Right lobe of liver (tissue), 6 donors: ENCODE measurements at regions not wholly inside any gene's neighbourhood (a gene's known extent, or its start where the extent isn't known, plus 50 kb on each side); places are given as distances from the start of the nearest gene placed in this dataset.
"Not testable (repeated sequence)": the region's sequence is repeated elsewhere in the genome, so short reads cannot be mapped to it uniquely, and the experiment has no call there.

Experiments
- ATAC-seq, 4 donors: fragments of 200-7000 bp; cut with Tn5 transposase; one replicate each; pipeline ENCODE4 v1.9.1; 2020; ENCODE audit warnings: mild to moderate bottlenecking in 4 of 4, moderate library complexity in 4 of 4
- DNase-seq, 3 donors: peaks; one replicate each; pipeline ENCODE4 v3.0.0-alpha.2; 2020
- H3K27ac ChIP-seq, 3 donors: fragments of 200-600 bp; one replicate each; pipeline ENCODE4 v1.8.0; 2022
- H3K27me3 ChIP-seq, 2 donors: fragments of 200-600 bp; one replicate each; pipeline ENCODE4 v1.8.0; 2022
- H3K36me3 ChIP-seq, 4 donors: fragments of 200-600 bp; sonication (generic) in 1 of 4; one replicate each; pipeline versions ENCODE4 v1.5.1 to v1.8.0; 2017 to 2022; ENCODE audit warnings: control low read depth in 1 of 4
- H3K4me1 ChIP-seq, 4 donors: fragments of 200-600 bp; sonication (generic) in 1 of 4; one replicate each; pipeline versions ENCODE4 v1.5.1 to v1.8.0; 2017 to 2022; ENCODE audit warnings: control low read depth in 1 of 4
- H3K4me3 ChIP-seq, 3 donors: fragments of 200-600 bp; one replicate each; pipeline ENCODE4 v1.8.0; 2022
- H3K9me3 ChIP-seq, 4 donors: fragments of 200-600 bp; sonication (generic) in 1 of 4; one replicate each; pipeline versions ENCODE4 v1.5.1 to v1.8.0; 2017 to 2022; ENCODE audit warnings: control low read depth in 1 of 4
- POLR2A ChIP-seq: fragments of 450-650 bp; IDR thresholded peaks from one replicate; pipeline ENCODE4 v1.6.1; 2017; ENCODE audit warnings: antibody characterized with exemption, mild to moderate bottlenecking
- WGBS: methylation state at CpG from one replicate; pipeline ENCODE4 v1.1.6; 2018; ENCODE audit warnings: low coverage, low lambda C conversion rate; ENCODE audit not compliant: insufficient coverage; ENCODE audit errors: missing lambda C conversion rate; 5-methylcytosine and 5-hydroxymethylcytosine counted together
- intact Hi-C, 2 donors: fragments of 100-400 bp; cut with DNase I; formaldehyde crosslinking; loops; one replicate each; pipeline versions ENCODE4 v1.11.2 to v1.14.1; 2022
- TF ChIP-seq, protein P1 (sequence below), 4 donors: fragments of 200-600 bp in 3 of 4; fragments of 450-650 bp in 1 of 4; IDR thresholded peaks; one replicate each; pipeline versions ENCODE4 v1.5.1 to v1.8.0; 2016 to 2022; ENCODE audit warnings: antibody characterized with exemption in 4 of 4, mild to moderate bottlenecking in 2 of 4
- donor health status: DM: no; HTN: yes; CAD: no.
- donor health status: DM: no; HTN: no; CAD: no.
- donor health status: DM: no; HTN: no; CAD: no.
- donor health status: DM: no; HTN: yes; CAD: no.
- donor health status: DM: no; HTN: yes; CAD: no.

- H3K36me3 ChIP-seq: no peaks in the 10 kb centered on the region
- no peaks in the 10 kb centered on the region for H3K9me3 ChIP-seq
- WGBS: 46% methylated on average over 3 of the region's 14 CpGs
- no peaks in the 10 kb centered on the region for H3K4me1 ChIP-seq
- DNase-seq: no peak
- no peak overlapping the region for H3K27ac ChIP-seq
- TF ChIP-seq, protein P1, sequence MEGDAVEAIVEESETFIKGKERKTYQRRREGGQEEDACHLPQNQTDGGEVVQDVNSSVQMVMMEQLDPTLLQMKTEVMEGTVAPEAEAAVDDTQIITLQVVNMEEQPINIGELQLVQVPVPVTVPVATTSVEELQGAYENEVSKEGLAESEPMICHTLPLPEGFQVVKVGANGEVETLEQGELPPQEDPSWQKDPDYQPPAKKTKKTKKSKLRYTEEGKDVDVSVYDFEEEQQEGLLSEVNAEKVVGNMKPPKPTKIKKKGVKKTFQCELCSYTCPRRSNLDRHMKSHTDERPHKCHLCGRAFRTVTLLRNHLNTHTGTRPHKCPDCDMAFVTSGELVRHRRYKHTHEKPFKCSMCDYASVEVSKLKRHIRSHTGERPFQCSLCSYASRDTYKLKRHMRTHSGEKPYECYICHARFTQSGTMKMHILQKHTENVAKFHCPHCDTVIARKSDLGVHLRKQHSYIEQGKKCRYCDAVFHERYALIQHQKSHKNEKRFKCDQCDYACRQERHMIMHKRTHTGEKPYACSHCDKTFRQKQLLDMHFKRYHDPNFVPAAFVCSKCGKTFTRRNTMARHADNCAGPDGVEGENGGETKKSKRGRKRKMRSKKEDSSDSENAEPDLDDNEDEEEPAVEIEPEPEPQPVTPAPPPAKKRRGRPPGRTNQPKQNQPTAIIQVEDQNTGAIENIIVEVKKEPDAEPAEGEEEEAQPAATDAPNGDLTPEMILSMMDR (IDR thresholded peaks at IDR 0.05): no peak
- TF ChIP-seq POLR2A: no peak
- intact Hi-C loops: no loop called here
- H3K4me3 ChIP-seq: no peak overlapping the region
- no peak for ATAC-seq
- no peaks in the 10 kb centered on the region for H3K27me3 ChIP-seq
These were observed 1907.6 kb upstream of the DEFB115 start for GRCh38 chr20:29349836-29350235.

DNA sequence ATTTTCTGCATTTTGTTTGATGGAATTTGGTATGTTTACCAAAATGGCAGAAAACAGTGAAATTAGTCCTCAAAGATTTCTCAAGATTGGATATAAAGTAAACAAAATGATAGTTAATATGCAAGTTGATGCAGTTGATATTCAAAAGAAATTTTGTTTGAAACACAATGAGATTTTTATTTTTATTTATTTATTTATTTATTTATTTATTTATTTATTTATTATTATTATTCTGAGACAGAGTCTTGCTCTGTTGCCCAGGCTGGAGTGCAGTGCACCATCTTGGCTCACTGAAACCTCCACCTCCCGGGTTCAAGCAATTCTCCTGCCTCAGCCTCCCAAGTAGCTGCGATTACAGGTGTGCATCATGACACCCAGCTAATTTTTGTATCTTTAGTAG, 1881.5 kb upstream of the DEFB115 start:
- H3K9me3 ChIP-seq, ATAC-seq, H3K27me3 ChIP-seq, H3K27ac ChIP-seq, H3K36me3 ChIP-seq, H3K4me1 ChIP-seq, DNase-seq, intact Hi-C loops, H3K4me3 ChIP-seq: not testable (repeated sequence)
- 46% methylated on average over 2 of the region's 2 CpGs for WGBS

- intact Hi-C loops, DNase-seq, ATAC-seq, H3K4me1 ChIP-seq, H3K27ac ChIP-seq, H3K4me3 ChIP-seq, H3K9me3 ChIP-seq, H3K27me3 ChIP-seq, H3K36me3 ChIP-seq: not testable (repeated sequence)
- WGBS: 40% methylated on average over 9 of the region's 9 CpGs
These were observed 1864.6 kb upstream of the DEFB115 start for GRCh38 chr20:29392853-29393252.

GRCh38 chr20:29408034-29408695, 1849.3 kb upstream of the DEFB115 start:
- Histone ChIP-seq H3K9me3 (no peaks in the 10 kb centered on the region), H3K36me3 (no peaks in the 10 kb centered on the region), H3K4me3 (no peak overlapping the region), H3K4me1 (no peaks in the 10 kb centered on the region), H3K27me3 (no peaks in the 10 kb centered on the region), H3K27ac (no peak overlapping the region)
- DNase-seq (no peak), ATAC-seq (peak in 2 of 4 donors; percentile 22 to 27)
- intact Hi-C loops: no loop called here
- WGBS: 52% methylated on average over 24 of the region's 40 CpGs
- TF ChIP-seq, protein P1 (IDR thresholded peaks at IDR 0.05): no peak
- no peak for TF ChIP-seq POLR2A

- H3K36me3 ChIP-seq, intact Hi-C loops, H3K27me3 ChIP-seq, H3K4me1 ChIP-seq, H3K27ac ChIP-seq, DNase-seq, H3K9me3 ChIP-seq, ATAC-seq, H3K4me3 ChIP-seq: not testable (repeated sequence)
- WGBS: 55% methylated on average over 17 of the region's 17 CpGs
These were observed 1848.8 kb upstream of the DEFB115 start for GRCh38 chr20:29408707-29409106.

DNA sequence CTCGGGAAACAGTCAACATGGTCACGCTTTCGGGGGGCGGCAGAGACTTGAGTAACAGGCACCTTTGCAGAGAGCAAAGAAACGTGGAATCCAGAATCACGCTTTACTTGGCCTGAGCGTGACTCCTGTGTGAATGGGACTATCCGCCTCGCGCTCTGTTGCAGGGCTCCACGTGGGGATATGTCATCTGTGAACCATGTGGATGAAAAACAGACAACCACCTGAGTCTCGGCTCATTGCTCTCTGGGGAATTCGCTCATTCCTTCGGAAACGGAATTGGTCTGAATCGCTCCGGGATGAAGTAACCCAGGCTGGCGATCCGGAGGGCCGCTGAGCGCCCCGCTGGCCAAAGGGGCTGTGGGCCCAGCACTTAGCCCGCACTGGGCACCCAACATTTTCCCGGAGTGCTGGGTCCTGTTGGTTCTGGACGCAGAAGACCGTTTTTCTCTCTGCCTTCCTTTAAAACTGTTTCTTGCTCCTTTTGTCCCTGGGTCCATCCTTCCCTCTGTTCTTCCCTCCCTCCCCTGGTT, 1848.2 kb upstream of the DEFB115 start:
- ATAC-seq, intact Hi-C loops, H3K27ac ChIP-seq, H3K27me3 ChIP-seq, DNase-seq, H3K9me3 ChIP-seq, H3K4me3 ChIP-seq, H3K4me1 ChIP-seq, H3K36me3 ChIP-seq: not testable (repeated sequence)
- WGBS: 46% methylated on average over 25 of the region's 26 CpGs
